Activated CD4-positive, CD25-positive, alpha-beta regulatory T cell treated with anti-CD3 and anti-CD28 coated beads, Interleukin-2, amount 50 U/mL, for 24 hours (primary cell): ENCODE measurements at regions not wholly inside any gene's neighbourhood (a gene's known extent, or its start where the extent isn't known, plus 50 kb on each side); places are given as distances from the start of the nearest gene placed in this dataset.

Experiments used
- ATAC-seq, 2 donors: fragments of 150-1000 bp; cut with Tn5 transposase; one replicate each; pipeline ENCODE4 v1.10.0; 2021; ENCODE audit warnings: mild to moderate bottlenecking in 1 of 2, moderate library complexity in 1 of 2

- ATAC-seq, result no peak
These were observed 422.7 kb downstream of the GRIA2 start for GRCh38 chr4:157643257-157643656.

GRCh38 chr4:157634057-157634456 is 413.5 kb downstream of the GRIA2 start:
- ATAC-seq, result no peak

GRCh38 chr4:157616741-157617472 is 396.4 kb downstream of the GRIA2 start:
- ATAC-seq, result no peak

GRCh38 chr4:157607996-157608395 is 387.5 kb downstream of the GRIA2 start:
- ATAC-seq, result no peak

- no peak for ATAC-seq
These were observed 380.1 kb downstream of the GRIA2 start for GRCh38 chr4:157600583-157600982.

- no peak for ATAC-seq
These were observed 370.7 kb downstream of the GRIA2 start for GRCh38 chr4:157591245-157591644.

GRCh38 chr4:157590679-157591078 is 370.2 kb downstream of the GRIA2 start:
- ATAC-seq, result no peak

- no peak for ATAC-seq
These were observed 367.3 kb downstream of the GRIA2 start for GRCh38 chr4:157587681-157588423.

- ATAC-seq, result no peak
These were observed 361.6 kb downstream of the GRIA2 start for GRCh38 chr4:157582141-157582540.

GRCh38 chr4:157576671-157577217 is 356.2 kb downstream of the GRIA2 start:
- ATAC-seq, result no peak

- no peak for ATAC-seq
These were observed 354.8 kb downstream of the GRIA2 start for GRCh38 chr4:157575339-157575738.

GRCh38 chr4:157574606-157575005 is 354.1 kb downstream of the GRIA2 start:
- no peak for ATAC-seq

GRCh38 chr4:157572951-157573350 is 352.4 kb downstream of the GRIA2 start:
- ATAC-seq, result no peak

GRCh38 chr4:157572284-157572683 is 351.8 kb downstream of the GRIA2 start:
- ATAC-seq, result no peak

- no peak for ATAC-seq
These were observed 344.2 kb downstream of the GRIA2 start for GRCh38 chr4:157564771-157565170.

- no peak for ATAC-seq
These were observed 343.7 kb downstream of the GRIA2 start for GRCh38 chr4:157564218-157564617.

- no peak for ATAC-seq
These were observed 337.5 kb downstream of the GRIA2 start for GRCh38 chr4:157558016-157558415.

GRCh38 chr4:157550028-157550427 is 329.5 kb downstream of the GRIA2 start:
- ATAC-seq, result no peak

GRCh38 chr4:157527954-157528353 is 307.4 kb downstream of the GRIA2 start:
- ATAC-seq, result no peak

- no peak for ATAC-seq
These were observed 301.4 kb downstream of the GRIA2 start for GRCh38 chr4:157521906-157522305.

- ATAC-seq, result no peak
These were observed 294.2 kb downstream of the GRIA2 start for GRCh38 chr4:157514711-157515110.

GRCh38 chr4:157509341-157509740 is 288.8 kb downstream of the GRIA2 start:
- ATAC-seq, result no peak

GRCh38 chr4:157502656-157503055 is 282.1 kb downstream of the GRIA2 start:
- no peak for ATAC-seq

- no peak for ATAC-seq
These were observed 239.3 kb downstream of the GRIA2 start for GRCh38 chr4:157459785-157460184.
